GM12872 (cell line): ENCODE measurements at regions not wholly inside any gene's neighbourhood (a gene's known extent, or its start where the extent isn't known, plus 50 kb on each side); places are given as distances from the start of the nearest gene placed in this dataset.

Experiments
- TF ChIP-seq, protein P1 (sequence below): IDR thresholded peaks from 3 replicates; pipeline ENCODE4 v1.5.1; 2011; ENCODE audit warnings: low read depth, mild to moderate bottlenecking, low read length, moderate library complexity; ENCODE audit not compliant: insufficient read depth

DNA sequence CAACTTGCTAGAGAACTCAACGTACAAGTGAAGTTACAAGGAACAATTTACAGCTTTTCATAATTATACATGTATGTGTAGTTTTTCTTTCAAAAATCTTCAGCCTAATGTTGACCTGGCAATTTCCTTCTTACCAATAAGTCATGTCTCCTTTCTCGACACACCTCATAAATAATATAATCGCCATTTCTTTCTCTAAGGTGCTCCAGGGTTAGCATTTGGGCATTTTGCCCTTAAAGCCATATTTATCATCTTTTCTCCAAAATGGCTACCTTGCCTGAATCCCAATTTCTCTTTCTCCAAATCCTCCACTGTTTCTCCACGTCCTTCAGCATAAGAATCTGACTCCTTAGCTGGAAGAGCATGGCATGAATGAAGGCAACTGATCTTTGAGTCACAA is 50.3 kb upstream of the RAB27B start:
- TF ChIP-seq, protein P1, sequence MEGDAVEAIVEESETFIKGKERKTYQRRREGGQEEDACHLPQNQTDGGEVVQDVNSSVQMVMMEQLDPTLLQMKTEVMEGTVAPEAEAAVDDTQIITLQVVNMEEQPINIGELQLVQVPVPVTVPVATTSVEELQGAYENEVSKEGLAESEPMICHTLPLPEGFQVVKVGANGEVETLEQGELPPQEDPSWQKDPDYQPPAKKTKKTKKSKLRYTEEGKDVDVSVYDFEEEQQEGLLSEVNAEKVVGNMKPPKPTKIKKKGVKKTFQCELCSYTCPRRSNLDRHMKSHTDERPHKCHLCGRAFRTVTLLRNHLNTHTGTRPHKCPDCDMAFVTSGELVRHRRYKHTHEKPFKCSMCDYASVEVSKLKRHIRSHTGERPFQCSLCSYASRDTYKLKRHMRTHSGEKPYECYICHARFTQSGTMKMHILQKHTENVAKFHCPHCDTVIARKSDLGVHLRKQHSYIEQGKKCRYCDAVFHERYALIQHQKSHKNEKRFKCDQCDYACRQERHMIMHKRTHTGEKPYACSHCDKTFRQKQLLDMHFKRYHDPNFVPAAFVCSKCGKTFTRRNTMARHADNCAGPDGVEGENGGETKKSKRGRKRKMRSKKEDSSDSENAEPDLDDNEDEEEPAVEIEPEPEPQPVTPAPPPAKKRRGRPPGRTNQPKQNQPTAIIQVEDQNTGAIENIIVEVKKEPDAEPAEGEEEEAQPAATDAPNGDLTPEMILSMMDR = no peak
